Esophagus muscularis mucosa (tissue), 4 donors: ENCODE measurements at regions not wholly inside any gene's neighbourhood (a gene's known extent, or its start where the extent isn't known, plus 50 kb on each side); places are given as distances from the start of the nearest gene placed in this dataset.

Source experiments
- DNase-seq: peaks from one replicate; pipeline ENCODE4 v3.0.0-alpha.2; 2017; ENCODE audit errors: extremely low spot score
- H3K27ac ChIP-seq, 4 donors: fragments of 200-600 bp; sonication (generic); replicated peaks in 1 of 4; 1 replicate in 3 of 4; 2 replicates in 1 of 4; pipeline ENCODE4 v1.5.1; 2016 to 2019; ENCODE audit warnings: mild to moderate bottlenecking in 1 of 4
- H3K27me3 ChIP-seq, 4 donors: fragments of 200-600 bp; sonication (generic); one replicate each; pipeline versions ENCODE4 v1.5.1 to v1.6.0; 2016 to 2019
- H3K36me3 ChIP-seq, 4 donors: fragments of 200-600 bp; sonication (generic); one replicate each; pipeline ENCODE4 v1.5.1; 2016 to 2019
- H3K4me1 ChIP-seq, 4 donors: fragments of 200-600 bp; sonication (generic); one replicate each; pipeline ENCODE4 v1.5.1; 2016 to 2019
- H3K4me3 ChIP-seq, 4 donors: fragments of 200-600 bp; sonication (generic); 1 replicate in 2 of 4; 2 replicates in 2 of 4; pipeline ENCODE4 v1.5.1; 2016 to 2019; ENCODE audit warnings: mild to moderate bottlenecking in 4 of 4, moderate library complexity in 1 of 4
- H3K9me3 ChIP-seq, 4 donors: fragments of 200-600 bp; sonication (generic); 1 replicate in 3 of 4; 2 replicates in 1 of 4; pipeline ENCODE4 v1.5.1; 2016 to 2019
- CTCF ChIP-seq, 3 experiments: fragments of 200-600 bp in 2 of 3; fragments of 450-650 bp in 1 of 3; sonication (generic) in 2 of 3; IDR thresholded peaks; one replicate each; pipeline ENCODE4 v1.5.1; 2017 to 2019; ENCODE audit warnings: antibody characterized with exemption in 3 of 3, mild to moderate bottlenecking in 2 of 3, moderate library complexity in 1 of 3
- EP300 ChIP-seq: sonication (generic); formaldehyde crosslinking; IDR thresholded peaks from one replicate; pipeline ENCODE4 v1.6.1; 2017; ENCODE audit warnings: antibody characterized with exemption
- POLR2A ChIP-seq: fragments of 450-650 bp; IDR thresholded peaks from one replicate; pipeline ENCODE4 v1.6.1; 2017; ENCODE audit warnings: antibody characterized with exemption, moderate library complexity, mild to moderate bottlenecking, low read depth
- POLR2AphosphoS5 ChIP-seq, 2 donors: sonication (generic); formaldehyde crosslinking; IDR thresholded peaks; one replicate each; pipeline ENCODE4 v1.6.1; 2017; ENCODE audit warnings: antibody characterized with exemption in 2 of 2
- WGBS: methylation state at CpG from one replicate; pipeline ENCODE4 v1.1.5; 2018; 5-methylcytosine and 5-hydroxymethylcytosine counted together
- intact Hi-C: fragments of 100-400 bp; cut with DNase I; formaldehyde crosslinking; loops from one replicate; pipeline ENCODE4 v1.15.1; 2023

GRCh38 chr19:29420482-29421195 is 105.2 kb upstream of the VSTM2B start:
- Histone ChIP-seq H3K27me3 (peaks cover 0 to 22% (median 0%) of the 10 kb centered on the region in 4 donors), H3K4me3 (no peak overlapping the region), H3K4me1 (no peaks in the 10 kb centered on the region), H3K27ac (no peak overlapping the region), H3K36me3 (no peaks in the 10 kb centered on the region), H3K9me3 (no peaks in the 10 kb centered on the region)
- intact Hi-C loops, result no loop called here
- WGBS, result 85% methylated on average over 22 of the region's 22 CpGs
- DNase-seq, result no peak
- TF ChIP-seq CTCF (IDR thresholded peaks at IDR 0.05) (no peak), EP300 (no peak), POLR2A (no peak)

- no peaks in the 10 kb centered on the region for H3K4me1 ChIP-seq
- H3K4me3 ChIP-seq, result no peak overlapping the region
- WGBS, result 48% methylated on average over 11 of the region's 11 CpGs
- H3K27me3 ChIP-seq, result peaks cover 0 to 27% (median 0%) of the 10 kb centered on the region in 4 donors
- TF ChIP-seq POLR2A (no peak), POLR2AphosphoS5 (IDR thresholded peaks at IDR 0.05) (no peak), CTCF (IDR thresholded peaks at IDR 0.05) (no peak), EP300 (no peak)
- no peaks in the 10 kb centered on the region for H3K9me3 ChIP-seq
- H3K36me3 ChIP-seq, result no peaks in the 10 kb centered on the region
- no peak for DNase-seq
- no peak overlapping the region for H3K27ac ChIP-seq
- intact Hi-C loops, result no loop called here
These were observed 104.6 kb upstream of the VSTM2B start for GRCh38 chr19:29421196-29421545.

- WGBS, result 80% methylated on average over 2 of the region's 7 CpGs
- Histone ChIP-seq H3K36me3 (no peaks in the 10 kb centered on the region), H3K4me3 (no peak overlapping the region), H3K27ac (no peak overlapping the region), H3K9me3 (no peaks in the 10 kb centered on the region), H3K4me1 (no peaks in the 10 kb centered on the region), H3K27me3 (peaks cover 0 to 27% (median 0%) of the 10 kb centered on the region in 4 donors)
- TF ChIP-seq EP300 (no peak), POLR2A (no peak), CTCF (IDR thresholded peaks at IDR 0.05) (no peak), POLR2AphosphoS5 (IDR thresholded peaks at IDR 0.05) (no peak)
- intact Hi-C loops, result no loop called here
- no peak for DNase-seq
These were observed 103.7 kb upstream of the VSTM2B start for GRCh38 chr19:29422047-29422446.

GRCh38 chr19:29422486-29423085 is 103.2 kb upstream of the VSTM2B start:
- no peak for TF ChIP-seq EP300
- no peak for TF ChIP-seq CTCF (IDR thresholded peaks at IDR 0.05)
- TF ChIP-seq POLR2A, result no peak
- TF ChIP-seq POLR2AphosphoS5 (IDR thresholded peaks at IDR 0.05), result no peak
- intact Hi-C loops, result no loop called here
- no peak for DNase-seq
- Histone ChIP-seq H3K4me1 (no peaks in the 10 kb centered on the region), H3K27me3 (peaks cover 0 to 21% (median 0%) of the 10 kb centered on the region in 4 donors), H3K36me3 (no peaks in the 10 kb centered on the region), H3K27ac (no peak overlapping the region), H3K4me3 (no peak overlapping the region), H3K9me3 (no peaks in the 10 kb centered on the region)
- WGBS, result 44% methylated on average over 2 of the region's 5 CpGs
